H9 (cell line): ENCODE measurements at regions not wholly inside any gene's neighbourhood (a gene's known extent, or its start where the extent isn't known, plus 50 kb on each side); places are given as distances from the start of the nearest gene placed in this dataset.

Experiments
- DNase-seq: peaks from one replicate; pipeline ENCODE4 v3.0.0-alpha.2; 2017
- H2AFZ ChIP-seq: one replicate; pipeline ENCODE4 v1.6.1; 2013; ENCODE audit warnings: mild to moderate bottlenecking, low read length, control low read depth, moderate library complexity
- H2AK5ac ChIP-seq: 2 replicates; pipeline ENCODE4 v1.6.1; 2013; ENCODE audit warnings: low read length, control low read depth, mixed read lengths; ENCODE audit not compliant: insufficient read length
- H2BK120ac ChIP-seq: one replicate; pipeline ENCODE4 v1.6.1; 2013; ENCODE audit warnings: low read depth, mild to moderate bottlenecking, low read length, control low read depth, inconsistent platforms; ENCODE audit not compliant: poor library complexity, severe bottlenecking
- H2BK12ac ChIP-seq: 2 replicates; pipeline ENCODE4 v1.6.1; 2013; ENCODE audit warnings: low read length, control low read depth, mixed read lengths, low read depth; ENCODE audit not compliant: insufficient read length
- H2BK15ac ChIP-seq: 2 replicates; pipeline ENCODE4 v1.6.1; 2013; ENCODE audit warnings: low read depth, low read length, control low read depth
- H2BK20ac ChIP-seq: one replicate; pipeline ENCODE4 v1.6.1; 2013; ENCODE audit warnings: low read depth, mild to moderate bottlenecking, low read length, control low read depth, inconsistent platforms; ENCODE audit not compliant: poor library complexity, severe bottlenecking
- H2BK5ac ChIP-seq: 2 replicates; pipeline ENCODE4 v1.6.1; 2013; ENCODE audit warnings: low read length, control low read depth, mixed read lengths; ENCODE audit not compliant: insufficient read length
- H3K14ac ChIP-seq: 2 replicates; pipeline ENCODE4 v1.6.1; 2013; ENCODE audit warnings: low read length, control low read depth; ENCODE audit not compliant: insufficient read depth
- H3K18ac ChIP-seq: 2 replicates; pipeline ENCODE4 v1.6.1; 2013; ENCODE audit warnings: low read depth, mild to moderate bottlenecking, mixed read lengths, low read length, control low read depth; ENCODE audit not compliant: insufficient read length
- H3K23ac ChIP-seq: 2 replicates; pipeline ENCODE4 v1.6.1; 2013; ENCODE audit warnings: low read length, control low read depth, mixed read lengths, low read depth; ENCODE audit not compliant: insufficient read length
- H3K23me2 ChIP-seq: 2 replicates; pipeline ENCODE4 v1.6.1; 2013; ENCODE audit warnings: low read depth, mild to moderate bottlenecking, mixed read lengths, low read length, control low read depth; ENCODE audit not compliant: insufficient read length, poor library complexity, severe bottlenecking
- H3K27ac ChIP-seq: 2 replicates; pipeline ENCODE4 v1.5.1; 2013; ENCODE audit warnings: low read length, control low read depth, mixed read lengths, low read depth; ENCODE audit not compliant: insufficient read length
- H3K27me3 ChIP-seq: 2 replicates; pipeline ENCODE4 v1.6.1; 2013; ENCODE audit warnings: low read length, control low read depth, inconsistent platforms; ENCODE audit not compliant: insufficient read depth
- H3K4ac ChIP-seq: 2 replicates; pipeline ENCODE4 v1.6.1; 2013; ENCODE audit warnings: low read depth, mild to moderate bottlenecking, control low read depth, inconsistent platforms, low read length, moderate library complexity
- H3K4me1 ChIP-seq: 2 replicates; pipeline ENCODE4 v1.6.1; 2013; ENCODE audit warnings: low read length, control low read depth, inconsistent platforms; ENCODE audit not compliant: insufficient read depth
- H3K4me2 ChIP-seq: 2 replicates; pipeline ENCODE4 v1.6.1; 2013; ENCODE audit warnings: low read length, control low read depth, mixed read lengths; ENCODE audit not compliant: insufficient read length, insufficient read depth
- H3K56ac ChIP-seq: 2 replicates; pipeline ENCODE4 v1.6.1; 2013; ENCODE audit warnings: low read depth, mild to moderate bottlenecking, mixed read lengths, low read length, control low read depth; ENCODE audit not compliant: insufficient read length
- H3K79me1 ChIP-seq: 2 replicates; pipeline ENCODE4 v1.6.1; 2013; ENCODE audit warnings: low read depth, mild to moderate bottlenecking, moderate library complexity, low read length, control low read depth, inconsistent platforms; ENCODE audit not compliant: insufficient read depth, poor library complexity, severe bottlenecking
- H3K79me2 ChIP-seq: 2 replicates; pipeline ENCODE4 v1.6.1; 2013; ENCODE audit warnings: low read length, control low read depth, inconsistent platforms; ENCODE audit not compliant: insufficient read depth
- H3K9ac ChIP-seq: 2 replicates; pipeline ENCODE4 v1.6.1; 2013; ENCODE audit warnings: low read length, control low read depth, mixed read lengths; ENCODE audit not compliant: insufficient read length; ENCODE audit errors: extremely low read depth
- H3K9me3 ChIP-seq: one replicate; pipeline ENCODE4 v1.6.1; 2013; ENCODE audit warnings: low read depth, low read length, inconsistent platforms; ENCODE audit not compliant: control insufficient read depth
- H3T11ph ChIP-seq: one replicate; pipeline ENCODE4 v1.6.1; 2013; ENCODE audit warnings: mild to moderate bottlenecking, low read length, control low read depth, inconsistent platforms
- H4K20me1 ChIP-seq: one replicate; pipeline ENCODE4 v1.6.1; 2013; ENCODE audit not compliant: control insufficient read depth, insufficient read length, insufficient read depth
- H4K5ac ChIP-seq: 2 replicates; pipeline ENCODE4 v1.6.1; 2013; ENCODE audit warnings: low read depth, mild to moderate bottlenecking, mixed read lengths, low read length, control low read depth; ENCODE audit not compliant: insufficient read length
- H4K8ac ChIP-seq: replicated peaks from 2 replicates; pipeline ENCODE4 v1.6.1; 2013; ENCODE audit warnings: low read length, control low read depth, mixed read lengths, low read depth; ENCODE audit not compliant: insufficient read length
- H4K91ac ChIP-seq: 2 replicates; pipeline ENCODE4 v1.6.1; 2013; ENCODE audit warnings: low read depth, mild to moderate bottlenecking, moderate library complexity, mixed read lengths, low read length, control low read depth; ENCODE audit not compliant: insufficient read length
- H3K27ac Mint-ChIP-seq, 3 experiments: 2 replicates in 2 of 3; 3 replicates in 1 of 3; pipeline ENCODE4 v1.8.0; 2020 to 2021; ENCODE audit warnings: mixed read lengths in 3 of 3, mild to moderate bottlenecking in 1 of 3, moderate library complexity in 1 of 3
- H3K27me3 Mint-ChIP-seq: 2 replicates; pipeline ENCODE4 v1.8.0; 2021; ENCODE audit warnings: low read depth, mild to moderate bottlenecking, moderate library complexity, mixed read lengths
- H3K36me3 Mint-ChIP-seq, 3 experiments: 2 replicates in 2 of 3; 3 replicates in 1 of 3; pipeline ENCODE4 v1.8.0; 2020 to 2021; ENCODE audit warnings: low read depth in 3 of 3, mixed read lengths in 3 of 3; ENCODE audit not compliant: insufficient read depth in 1 of 3
- H3K4me1 Mint-ChIP-seq, 2 experiments: 2 replicates each; pipeline ENCODE4 v1.8.0; 2020; ENCODE audit warnings: mixed read lengths in 2 of 2
- H3K4me3 Mint-ChIP-seq, 2 experiments: 2 replicates in 1 of 2; 3 replicates in 1 of 2; pipeline ENCODE4 v1.8.0; 2020 to 2021; ENCODE audit warnings: mild to moderate bottlenecking in 2 of 2, mixed read lengths in 2 of 2, moderate library complexity in 1 of 2
- H3K9me3 Mint-ChIP-seq, 2 experiments: 2 replicates in 1 of 2; 3 replicates in 1 of 2; pipeline ENCODE4 v1.8.0; 2020; ENCODE audit warnings: mild to moderate bottlenecking in 2 of 2, mixed read lengths in 2 of 2, moderate library complexity in 1 of 2
- WGBS: extraction: QIAGEN DNeasy Blood & Tissue Kit; methylation state at CpG from one replicate; pipeline ENCODE4 v1.1.7; 2013; ENCODE audit warnings: missing lambda C conversion rate, low lambda C conversion rate, mixed read lengths; ENCODE audit not compliant: insufficient read length; ENCODE audit errors: extremely low coverage; 5-methylcytosine and 5-hydroxymethylcytosine counted together
- TF ChIP-seq, protein P1 (sequence below): fragments of 200-600 bp; sonication (generic); conservative IDR thresholded peaks from 3 replicates; pipeline ENCODE4 v1.8.0; 2021; ENCODE audit warnings: antibody characterized with exemption, mild to moderate bottlenecking

DNA sequence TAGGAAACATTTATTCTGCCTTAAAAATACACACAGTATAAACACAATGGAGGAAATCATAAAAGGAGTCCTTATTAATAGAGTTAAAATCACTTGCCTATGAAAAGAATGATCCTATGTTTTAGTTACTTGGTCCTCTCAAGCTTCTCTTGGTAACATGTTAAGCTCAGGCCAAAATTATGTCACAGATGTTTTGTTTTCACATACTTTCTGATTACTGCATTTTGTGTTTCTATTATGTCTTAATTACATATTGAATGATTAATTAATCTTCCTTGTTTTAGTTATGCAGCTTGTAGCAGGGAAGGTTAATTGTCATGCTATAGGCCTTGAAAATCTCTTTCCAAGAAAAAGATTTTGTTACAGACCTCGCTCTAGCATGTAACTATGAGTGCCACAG, 406.0 kb downstream of the PLA2G4A start:
- no peaks in the 10 kb centered on the region for H3K9me3 ChIP-seq
- DNase-seq: no peak
- H3K4me1 ChIP-seq: no peaks in the 10 kb centered on the region
- H3K23ac ChIP-seq: no peak overlapping the region
- H2BK120ac ChIP-seq: no peak overlapping the region
- TF ChIP-seq, protein P1, sequence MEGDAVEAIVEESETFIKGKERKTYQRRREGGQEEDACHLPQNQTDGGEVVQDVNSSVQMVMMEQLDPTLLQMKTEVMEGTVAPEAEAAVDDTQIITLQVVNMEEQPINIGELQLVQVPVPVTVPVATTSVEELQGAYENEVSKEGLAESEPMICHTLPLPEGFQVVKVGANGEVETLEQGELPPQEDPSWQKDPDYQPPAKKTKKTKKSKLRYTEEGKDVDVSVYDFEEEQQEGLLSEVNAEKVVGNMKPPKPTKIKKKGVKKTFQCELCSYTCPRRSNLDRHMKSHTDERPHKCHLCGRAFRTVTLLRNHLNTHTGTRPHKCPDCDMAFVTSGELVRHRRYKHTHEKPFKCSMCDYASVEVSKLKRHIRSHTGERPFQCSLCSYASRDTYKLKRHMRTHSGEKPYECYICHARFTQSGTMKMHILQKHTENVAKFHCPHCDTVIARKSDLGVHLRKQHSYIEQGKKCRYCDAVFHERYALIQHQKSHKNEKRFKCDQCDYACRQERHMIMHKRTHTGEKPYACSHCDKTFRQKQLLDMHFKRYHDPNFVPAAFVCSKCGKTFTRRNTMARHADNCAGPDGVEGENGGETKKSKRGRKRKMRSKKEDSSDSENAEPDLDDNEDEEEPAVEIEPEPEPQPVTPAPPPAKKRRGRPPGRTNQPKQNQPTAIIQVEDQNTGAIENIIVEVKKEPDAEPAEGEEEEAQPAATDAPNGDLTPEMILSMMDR: no peak
- no peak overlapping the region for H2BK20ac ChIP-seq
- no peak overlapping the region for H2BK5ac ChIP-seq
- H4K8ac ChIP-seq: no peak overlapping the region
- no peaks in the 10 kb centered on the region for H3K23me2 ChIP-seq
- Mint-ChIP-seq H3K27ac (no peak overlapping the region), H3K4me1 (peaks cover 7 to 8% of the 10 kb centered on the region in 2 experiments), H3K27me3 (no peaks in the 10 kb centered on the region), H3K36me3 (no peaks in the 10 kb centered on the region), H3K9me3 (no peaks in the 10 kb centered on the region), H3K4me3 (no peak overlapping the region)
- no peak overlapping the region for H2AK5ac ChIP-seq
- H3T11ph ChIP-seq: no peak overlapping the region
- no peak overlapping the region for H3K56ac ChIP-seq
- H3K27ac ChIP-seq: no peak overlapping the region
- no peak overlapping the region for H4K91ac ChIP-seq
- no peaks in the 10 kb centered on the region for H3K79me1 ChIP-seq
- no peak overlapping the region for H2BK12ac ChIP-seq
- H3K9ac ChIP-seq: no peak overlapping the region
- WGBS: no CpG with 5 or more reads among the region's 1 CpG
- H4K5ac ChIP-seq: no peak overlapping the region
- H3K14ac ChIP-seq: no peak overlapping the region
- H3K18ac ChIP-seq: no peak overlapping the region
- H3K4ac ChIP-seq: no peak overlapping the region
- H3K27me3 ChIP-seq: no peaks in the 10 kb centered on the region
- H2AFZ ChIP-seq: no peak overlapping the region
- H3K79me2 ChIP-seq: no peaks in the 10 kb centered on the region
- H4K20me1 ChIP-seq: no peaks in the 10 kb centered on the region
- no peak overlapping the region for H3K4me2 ChIP-seq
- H2BK15ac ChIP-seq: no peak overlapping the region
